B cell (primary cell): ENCODE measurements at regions not wholly inside any gene's neighbourhood (a gene's known extent, or its start where the extent isn't known, plus 50 kb on each side); places are given as distances from the start of the nearest gene placed in this dataset.

Source experiments
- ATAC-seq: fragments of 200-7000 bp; cut with Tn5 transposase; one replicate; pipeline ENCODE4 v1.10.0; 2021; ENCODE audit warnings: low read depth, mild to moderate bottlenecking, moderate number of reproducible peaks, moderate library complexity
- CTCF ChIA-PET: fragments of 350-600 bp; sonication (Branson Sonifier 250); formaldehyde crosslinking; loops from one replicate; lab custom pipeline; 2021; ENCODE audit warnings: antibody characterized with exemption, inconsistent platforms; lab: Charles Lee
- POLR2A ChIA-PET: fragments of 350-600 bp; sonication (Branson Sonifier 250); formaldehyde crosslinking; loops from one replicate; lab custom pipeline; 2021; ENCODE audit warnings: antibody characterized with exemption; lab: Charles Lee
- DNase-seq: peaks from one replicate; pipeline ENCODE4 v3.0.0; 2013
- H2AFZ ChIP-seq: 2 replicates; pipeline ENCODE4 v1.6.1; 2012; ENCODE audit warnings: mild to moderate bottlenecking, low read depth, low read length; ENCODE audit not compliant: insufficient read depth, poor library complexity, severe bottlenecking
- H3K27ac ChIP-seq, 2 donors: 1 replicate in 1 of 2; 2 replicates in 1 of 2; pipeline ENCODE4 v1.5.1; 2012 to 2013; ENCODE audit warnings: low read length in 2 of 2, mild to moderate bottlenecking in 2 of 2, moderate library complexity in 1 of 2
- H3K27me3 ChIP-seq, 4 experiments: fragments of 200-600 bp in 1 of 4; sonication (generic) in 1 of 4; replicated peaks in 1 of 4; 1 replicate in 2 of 4; 2 replicates in 2 of 4; pipeline versions ENCODE4 v1.6.1 to v1.7.0; 2013 to 2016; ENCODE audit warnings: low read length in 3 of 4, mild to moderate bottlenecking in 2 of 4, mixed read lengths in 1 of 4, moderate library complexity in 1 of 4; ENCODE audit not compliant: insufficient read depth in 4 of 4, control insufficient read depth in 3 of 4; ENCODE audit errors: control extremely low read depth in 1 of 4
- H3K36me3 ChIP-seq, 2 experiments: replicated peaks in 1 of 2; 1 replicate in 1 of 2; 2 replicates in 1 of 2; pipeline versions ENCODE4 v1.6.1 to v1.7.1; 2013; ENCODE audit warnings: low read length in 1 of 2; ENCODE audit not compliant: insufficient read depth in 2 of 2, control insufficient read depth in 1 of 2; ENCODE audit errors: control extremely low read depth in 1 of 2, extremely low read depth in 1 of 2
- H3K4me1 ChIP-seq, 2 donors: fragments of 200-600 bp in 1 of 2; sonication (generic) in 1 of 2; 1 replicate in 1 of 2; 2 replicates in 1 of 2; pipeline versions ENCODE4 v1.5.1 to v1.6.1; 2013 to 2017; ENCODE audit warnings: low read length in 2 of 2; ENCODE audit not compliant: control insufficient read depth in 2 of 2, insufficient read depth in 2 of 2
- H3K4me2 ChIP-seq: replicated peaks from 2 replicates; pipeline ENCODE3; 2012; ENCODE audit warnings: mild to moderate bottlenecking, low read depth, low read length; ENCODE audit not compliant: poor library complexity, severe bottlenecking
- H3K4me3 ChIP-seq, 5 experiments: fragments of 200-600 bp in 1 of 5; sonication (generic) in 1 of 5; 1 replicate in 3 of 5; 2 replicates in 2 of 5; pipeline versions ENCODE4 v1.5.1 to v1.7.0; 2011 to 2016; ENCODE audit warnings: low read length in 4 of 5, mild to moderate bottlenecking in 4 of 5, low read depth in 2 of 5, control low read depth in 1 of 5, moderate library complexity in 1 of 5; ENCODE audit not compliant: insufficient read depth in 1 of 5; ENCODE audit errors: control extremely low read depth in 1 of 5, extremely low read depth in 1 of 5
- H3K79me2 ChIP-seq: fragments of 200-600 bp; sonication (generic); one replicate; pipeline ENCODE4 v1.6.0; 2016; ENCODE audit warnings: low read length; ENCODE audit not compliant: control insufficient read depth, insufficient read depth
- H3K9ac ChIP-seq: fragments of 200-600 bp; sonication (generic); 2 replicates; pipeline ENCODE4 v1.6.1; 2017; ENCODE audit warnings: mild to moderate bottlenecking, low read length, moderate library complexity
- H3K9me3 ChIP-seq, 3 donors: one replicate each; pipeline versions ENCODE4 v1.6.1 to v1.7.1; 2013; ENCODE audit warnings: low read length in 2 of 3; ENCODE audit not compliant: control insufficient read depth in 2 of 3, insufficient read depth in 1 of 3; ENCODE audit errors: control extremely low read depth in 1 of 3
- H4K20me1 ChIP-seq: 2 replicates; pipeline ENCODE4 v1.6.0; 2012; ENCODE audit warnings: mild to moderate bottlenecking, low read length; ENCODE audit not compliant: insufficient read depth, control insufficient read depth, poor library complexity, severe bottlenecking
- H3K27ac Mint-ChIP-seq: one replicate; pipeline ENCODE4 v1.8.0; 2021; ENCODE audit warnings: mixed read lengths
- H3K27me3 Mint-ChIP-seq: one replicate; pipeline ENCODE4 v1.8.0; 2021; ENCODE audit warnings: mixed read lengths
- H3K4me1 Mint-ChIP-seq: one replicate; pipeline ENCODE4 v1.8.0; 2021; ENCODE audit warnings: mixed read lengths
- H3K4me3 Mint-ChIP-seq: one replicate; pipeline ENCODE4 v1.8.0; 2021; ENCODE audit warnings: mixed read lengths
- H3K9me3 Mint-ChIP-seq: one replicate; pipeline ENCODE4 v1.8.0; 2022; ENCODE audit warnings: mixed read lengths; ENCODE audit not compliant: insufficient read depth
- CTCF ChIP-seq: fragments of 200-600 bp; IDR thresholded peaks from one replicate; pipeline ENCODE4 v1.8.0; 2022; ENCODE audit warnings: antibody characterized with exemption, mild to moderate bottlenecking
- EZH2 ChIP-seq: IDR thresholded peaks from 2 replicates; pipeline ENCODE4 v1.6.1; 2012; ENCODE audit warnings: borderline replicate concordance, low read depth, mild to moderate bottlenecking, moderate library complexity, low read length; ENCODE audit not compliant: insufficient read depth, poor library complexity, severe bottlenecking
- WGBS: methylation state at CpG from one replicate; pipeline ENCODE4 v1.1.5; 2013; ENCODE audit warnings: missing lambda C conversion rate; ENCODE audit not compliant: insufficient coverage; 5-methylcytosine and 5-hydroxymethylcytosine counted together
- intact Hi-C: fragments of 100-400 bp; cut with micrococcal nuclease; formaldehyde crosslinking; loops from one replicate; pipeline ENCODE4 v1.10.0; 2022

DNA sequence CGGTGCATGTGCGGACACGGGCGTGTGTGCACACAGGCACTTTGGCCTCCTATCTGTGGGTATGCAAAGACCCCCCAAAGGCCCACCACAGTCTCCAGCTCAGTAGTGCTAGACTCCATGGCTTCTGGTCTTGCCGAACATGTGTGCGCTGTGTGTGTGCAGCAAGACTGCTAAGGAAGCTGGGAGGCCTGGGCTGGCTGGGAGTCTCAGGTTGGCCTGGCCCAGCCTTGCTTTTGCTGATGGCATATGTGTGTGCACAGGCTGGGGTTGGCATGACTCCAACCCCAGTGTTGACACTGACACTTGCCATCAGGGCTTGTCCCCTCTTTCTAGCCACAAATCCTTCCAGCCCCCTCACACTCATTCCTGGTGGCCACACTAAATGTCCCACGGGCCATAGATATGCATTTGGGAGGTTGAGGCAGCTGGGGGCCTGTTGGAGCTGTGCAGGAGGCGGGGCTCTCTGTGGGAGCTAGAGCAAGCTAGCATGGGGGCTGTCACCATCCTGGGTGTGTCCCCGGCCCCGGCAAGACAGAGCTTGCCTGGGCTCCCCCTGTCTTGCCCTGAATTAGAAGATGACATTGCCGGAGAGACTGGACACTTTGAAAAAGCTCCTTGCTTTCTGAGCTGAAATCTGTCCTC, 60.9 kb upstream of the NECTIN1 start:
- ATAC-seq (no peak), DNase-seq (no peak)
- Histone ChIP-seq H2AFZ (no peak overlapping the region), H3K27me3 (peaks cover 0 to 4% (median 0%) of the 10 kb centered on the region in 4 experiments), H3K9me3 (peaks cover 0 to 3% (median 0%) of the 10 kb centered on the region in 3 donors), H3K27ac (no peak overlapping the region), H3K4me2 (no peak overlapping the region), H3K79me2 (no peaks in the 10 kb centered on the region), H3K4me1 (no peaks in the 10 kb centered on the region), H3K36me3 (no peaks in the 10 kb centered on the region), H3K9ac (no peak overlapping the region), H4K20me1 (no peaks in the 10 kb centered on the region), H3K4me3 (no peak overlapping the region)
- Mint-ChIP-seq H3K27me3 (peaks cover 7% of the 10 kb centered on the region), H3K4me3 (no peak overlapping the region), H3K9me3 (no peaks in the 10 kb centered on the region), H3K4me1 (no peaks in the 10 kb centered on the region), H3K27ac (no peak overlapping the region)
- WGBS: 89% methylated on average over 9 of the region's 11 CpGs
- CTCF ChIA-PET: interaction anchor here (1.2 kb wide), 1 partner anchor 11 kb away, joined by 3 read pairs; no protein-coding TSS in a partner anchor
- POLR2A ChIA-PET: no interaction called here
- intact Hi-C loops: no loop called here
- TF ChIP-seq EZH2: no peak
- no peak for TF ChIP-seq CTCF

GRCh38 chr11:119788911-119789560, 60.0 kb upstream of the NECTIN1 start:
- ATAC-seq: no peak
- Histone ChIP-seq H3K27ac (no peak overlapping the region), H3K9me3 (peaks cover 0 to 6% (median 0%) of the 10 kb centered on the region in 3 donors), H3K9ac (no peak overlapping the region), H3K4me3 (no peak overlapping the region), H2AFZ (no peak overlapping the region), H3K27me3 (peaks cover 0 to 4% (median 0%) of the 10 kb centered on the region in 4 experiments), H3K4me1 (no peaks in the 10 kb centered on the region), H3K4me2 (no peak overlapping the region), H4K20me1 (no peaks in the 10 kb centered on the region), H3K36me3 (no peaks in the 10 kb centered on the region), H3K79me2 (no peaks in the 10 kb centered on the region)
- Mint-ChIP-seq H3K27me3 (peaks cover 7% of the 10 kb centered on the region), H3K9me3 (no peaks in the 10 kb centered on the region), H3K4me1 (no peaks in the 10 kb centered on the region), H3K27ac (no peak overlapping the region), H3K4me3 (no peak overlapping the region)
- no peak for DNase-seq
- CTCF ChIA-PET: no interaction called here
- intact Hi-C loops: no loop called here
- POLR2A ChIA-PET: no interaction called here
- 44% methylated on average over 15 of the region's 22 CpGs for WGBS
- no peak for TF ChIP-seq EZH2
- no peak for TF ChIP-seq CTCF
